ENCODE measurements at regions not wholly inside any gene's neighbourhood (a gene's known extent, or its start where the extent isn't known, plus 50 kb on each side); places are given as distances from the start of the nearest gene placed in this dataset.
A peak's percentile ranks its signal among the peaks of the same experiment; 100 is the strongest.

DNA sequence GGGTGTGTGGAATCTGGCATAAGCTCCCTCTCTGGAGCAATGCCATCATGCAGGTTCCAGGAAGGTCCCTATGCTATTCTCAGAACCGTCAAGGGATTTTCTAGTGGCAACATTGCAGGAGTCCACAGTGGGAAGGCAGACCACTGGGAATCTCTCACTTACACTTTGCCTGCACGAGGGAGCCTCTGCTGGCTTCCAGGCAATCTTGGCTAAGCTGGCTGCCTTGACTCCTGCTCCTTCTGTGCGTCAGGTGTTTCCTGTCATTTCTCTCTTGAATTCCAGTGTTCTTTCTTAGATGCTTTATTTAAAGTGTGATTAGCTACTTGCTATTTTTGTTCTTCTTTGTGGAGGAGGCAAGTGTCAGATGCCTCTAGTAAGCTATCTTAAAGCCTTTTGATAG is 414.0 kb upstream of the ATP2B1 start:
- H3K4me3 Mint-ChIP-seq: no peak overlapping the region
- peaks cover 0 to 19% (median 0%) of the 10 kb centered on the region in 5 donors for H3K36me3 Mint-ChIP-seq
- Histone ChIP-seq H3K9me3 (ENCODE audit: control insufficient read depth in 2 of 3, low read length in 3 of 3) (peaks cover 0 to 9% (median 5%) of the 10 kb centered on the region in 3 experiments), H3K27ac (ENCODE audit: low read depth, low read length) (no peak overlapping the region), H3K4me1 (ENCODE audit: control insufficient read depth in 2 of 2, insufficient read depth in 2 of 2, low read length in 2 of 2) (no peaks in the 10 kb centered on the region), H3K36me3 (ENCODE audit: control insufficient read depth in 2 of 3, insufficient read depth in 3 of 3, low read length in 3 of 3) (no peaks in the 10 kb centered on the region), H3K27me3 (ENCODE audit: control insufficient read depth in 2 of 2, insufficient read depth in 2 of 2, low read length in 2 of 2) (no peaks in the 10 kb centered on the region), H3K4me3 (ENCODE audit: low read length) (no peak overlapping the region)
- intact Hi-C loops (cut with micrococcal nuclease): no loop called here
- POLR2A ChIA-PET: no interaction called here
- H3K4me1 Mint-ChIP-seq: peaks cover 0 to 1% (median 0%) of the 10 kb centered on the region in 7 donors
- peaks cover 0 to 31% (median 24%) of the 10 kb centered on the region in 5 donors for H3K27me3 Mint-ChIP-seq
- peaks cover 11 to 44% (median 22%) of the 10 kb centered on the region in 11 donors for H3K9me3 Mint-ChIP-seq
- DNase-seq (no peak), ATAC-seq (no peak)
- CTCF ChIA-PET: no interaction called here
- H3K27ac Mint-ChIP-seq: no peak overlapping the region

GRCh38 chr12:90120627-90121026 is 412.0 kb upstream of the ATP2B1 start:
- H3K27me3 Mint-ChIP-seq: peaks cover 4 to 30% (median 17%) of the 10 kb centered on the region in 5 donors
- no peak overlapping the region for H3K27ac Mint-ChIP-seq
- no peak for DNase-seq
- peaks cover 0 to 19% (median 0%) of the 10 kb centered on the region in 5 donors for H3K36me3 Mint-ChIP-seq
- no peak overlapping the region for H3K27ac ChIP-seq (ENCODE audit: low read depth, low read length)
- H3K4me1 ChIP-seq (ENCODE audit: control insufficient read depth in 2 of 2, insufficient read depth in 2 of 2, low read length in 2 of 2): no peaks in the 10 kb centered on the region
- H3K9me3 Mint-ChIP-seq: peaks cover 11 to 44% (median 22%) of the 10 kb centered on the region in 11 donors
- CTCF ChIA-PET: no interaction called here
- H3K4me3 Mint-ChIP-seq: no peak overlapping the region
- no peak for ATAC-seq
- intact Hi-C loops (cut with micrococcal nuclease): no loop called here
- no peaks in the 10 kb centered on the region for H3K36me3 ChIP-seq (ENCODE audit: control insufficient read depth in 2 of 3, insufficient read depth in 3 of 3, low read length in 3 of 3)
- H3K4me1 Mint-ChIP-seq: peaks cover 0 to 1% (median 0%) of the 10 kb centered on the region in 7 donors
- POLR2A ChIA-PET: no interaction called here
- peaks cover 0 to 9% (median 5%) of the 10 kb centered on the region in 3 experiments for H3K9me3 ChIP-seq (ENCODE audit: control insufficient read depth in 2 of 3, low read length in 3 of 3)
- no peaks in the 10 kb centered on the region for H3K27me3 ChIP-seq (ENCODE audit: control insufficient read depth in 2 of 2, insufficient read depth in 2 of 2, low read length in 2 of 2)
- no peak overlapping the region for H3K4me3 ChIP-seq (ENCODE audit: low read length)

DNA sequence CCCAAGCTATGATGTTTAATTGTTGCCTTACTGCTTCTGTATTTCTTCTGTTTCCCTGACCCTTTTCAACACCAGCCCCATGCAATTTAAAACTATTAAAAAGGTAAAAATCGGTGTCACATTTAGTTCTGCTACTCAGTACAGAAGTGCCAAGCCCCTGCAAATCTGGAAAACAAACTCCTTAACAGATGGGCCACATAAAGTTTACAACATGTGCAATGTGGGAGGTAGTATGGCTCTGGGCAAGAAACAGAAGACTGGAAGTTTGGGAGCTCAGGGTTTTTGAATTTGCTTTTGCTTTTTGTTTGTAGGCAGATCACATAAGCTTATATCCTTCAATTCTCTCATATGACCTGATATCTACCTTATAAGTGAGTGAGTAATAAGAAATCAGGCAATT is 404.0 kb upstream of the ATP2B1 start:
- intact Hi-C loops (cut with micrococcal nuclease): no loop called here
- no peaks in the 10 kb centered on the region for H3K4me1 ChIP-seq (ENCODE audit: control insufficient read depth in 2 of 2, insufficient read depth in 2 of 2, low read length in 2 of 2)
- no peak for ATAC-seq

DNA sequence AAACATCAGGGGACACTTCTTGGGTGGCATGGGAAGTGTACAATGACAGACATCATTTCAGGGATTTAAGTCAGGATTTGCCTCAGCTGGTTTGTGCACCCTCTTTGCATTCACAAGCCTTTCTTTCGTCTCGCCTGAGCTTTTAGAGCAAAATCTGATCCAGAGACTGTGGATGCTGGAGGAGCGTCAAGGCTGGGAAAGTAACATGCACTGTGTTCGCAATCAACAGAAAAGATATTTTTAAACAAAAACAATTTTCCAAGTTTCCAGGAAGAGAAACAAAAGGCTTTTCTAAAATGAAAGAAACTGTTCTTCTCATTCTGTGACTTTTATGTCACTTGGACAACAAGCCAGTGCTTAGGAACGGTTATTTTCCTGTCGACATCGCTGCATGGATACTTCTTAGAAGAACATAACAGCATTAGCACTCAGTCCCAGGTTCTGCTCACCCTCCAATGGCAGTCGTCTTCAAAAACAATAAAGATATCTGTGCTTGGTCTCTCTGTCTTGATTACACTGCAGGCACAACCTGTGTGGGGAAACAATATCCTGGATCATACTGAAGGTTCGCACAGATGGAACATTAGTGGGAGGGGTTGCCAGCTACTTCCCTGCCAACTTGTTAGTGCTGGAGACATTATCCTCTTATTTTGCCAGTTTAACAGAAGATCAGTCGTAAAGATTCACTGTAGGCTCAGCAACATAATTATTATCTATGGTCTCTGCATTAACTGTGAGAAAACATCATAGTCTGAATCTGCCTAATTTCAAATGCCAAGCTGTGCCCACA is 403.3 kb upstream of the ATP2B1 start:
- no peak overlapping the region for H3K4me3 ChIP-seq (ENCODE audit: low read length)
- Mint-ChIP-seq H3K27me3 (peaks cover 0 to 4% (median 0%) of the 10 kb centered on the region in 5 donors), H3K9me3 (no peaks in the 10 kb centered on the region), H3K27ac (no peak overlapping the region), H3K36me3 (no peaks in the 10 kb centered on the region), H3K4me1 (no peaks in the 10 kb centered on the region), H3K4me3 (no peak overlapping the region)
- DNase-seq (no peak), ATAC-seq (no peak)
- POLR2A ChIA-PET: no interaction called here
- intact Hi-C loops (cut with micrococcal nuclease): no loop called here
- CTCF ChIA-PET: no interaction called here
- no peaks in the 10 kb centered on the region for H3K36me3 ChIP-seq (ENCODE audit: control insufficient read depth in 2 of 3, insufficient read depth in 3 of 3, low read length in 3 of 3)
- H3K4me1 ChIP-seq (ENCODE audit: control insufficient read depth in 2 of 2, insufficient read depth in 2 of 2, low read length in 2 of 2): no peaks in the 10 kb centered on the region
- no peaks in the 10 kb centered on the region for H3K9me3 ChIP-seq (ENCODE audit: control insufficient read depth in 2 of 3, low read length in 3 of 3)
- H3K27me3 ChIP-seq (ENCODE audit: control insufficient read depth in 2 of 2, insufficient read depth in 2 of 2, low read length in 2 of 2): no peaks in the 10 kb centered on the region
- H3K27ac ChIP-seq (ENCODE audit: low read depth, low read length): no peak overlapping the region

More for the DNA sequence above, 404.0 kb upstream of the ATP2B1 start:
- peaks cover 0 to under 1% (median 0%) of the 10 kb centered on the region in 11 donors for H3K9me3 Mint-ChIP-seq
- H3K27me3 Mint-ChIP-seq: peaks cover 0 to 4% (median 0%) of the 10 kb centered on the region in 5 donors
- POLR2A ChIA-PET: no interaction called here
- no peak for DNase-seq
- Histone ChIP-seq H3K27me3 (ENCODE audit: control insufficient read depth in 2 of 2, insufficient read depth in 2 of 2, low read length in 2 of 2) (no peaks in the 10 kb centered on the region), H3K27ac (ENCODE audit: low read depth, low read length) (no peak overlapping the region), H3K4me3 (ENCODE audit: low read length) (no peak overlapping the region), H3K9me3 (ENCODE audit: control insufficient read depth in 2 of 3, low read length in 3 of 3) (no peaks in the 10 kb centered on the region), H3K36me3 (ENCODE audit: control insufficient read depth in 2 of 3, insufficient read depth in 3 of 3, low read length in 3 of 3) (no peaks in the 10 kb centered on the region)
- no peaks in the 10 kb centered on the region for H3K36me3 Mint-ChIP-seq
- no peak overlapping the region for H3K27ac Mint-ChIP-seq
- H3K4me3 Mint-ChIP-seq: no peak overlapping the region
- CTCF ChIA-PET: no interaction called here
- H3K4me1 Mint-ChIP-seq: no peaks in the 10 kb centered on the region

GRCh38 chr12:90106568-90106967 is 397.9 kb upstream of the ATP2B1 start:
- Mint-ChIP-seq H3K27ac (no peak overlapping the region), H3K36me3 (no peaks in the 10 kb centered on the region), H3K4me3 (no peak overlapping the region), H3K4me1 (peaks cover 4 to 10% (median 6%) of the 10 kb centered on the region in 7 donors), H3K9me3 (peaks cover 0 to 1% (median 0%) of the 10 kb centered on the region in 11 donors), H3K27me3 (peaks cover 4 to 15% (median 11%) of the 10 kb centered on the region in 5 donors)
- Histone ChIP-seq H3K4me3 (ENCODE audit: low read length) (no peak overlapping the region), H3K27me3 (ENCODE audit: control insufficient read depth in 2 of 2, insufficient read depth in 2 of 2, low read length in 2 of 2) (no peaks in the 10 kb centered on the region), H3K27ac (ENCODE audit: low read depth, low read length) (no peak overlapping the region), H3K36me3 (ENCODE audit: control insufficient read depth in 2 of 3, insufficient read depth in 3 of 3, low read length in 3 of 3) (no peaks in the 10 kb centered on the region), H3K4me1 (ENCODE audit: control insufficient read depth in 2 of 2, insufficient read depth in 2 of 2, low read length in 2 of 2) (no peaks in the 10 kb centered on the region), H3K9me3 (ENCODE audit: control insufficient read depth in 2 of 3, low read length in 3 of 3) (no peaks in the 10 kb centered on the region)
- intact Hi-C loops (cut with micrococcal nuclease): no loop called here
- CTCF ChIA-PET: interaction anchor here (8.0 kb wide), 1 partner anchor 562 kb away, joined by 57 read pairs; no protein-coding TSS in a partner anchor
- ATAC-seq (no peak), DNase-seq (no peak)
- POLR2A ChIA-PET: no interaction called here

- peak overlapping the region in 4 of 9 donors; percentile 38 to 63 (median 48) for H3K27ac Mint-ChIP-seq
- H3K4me3 ChIP-seq (ENCODE audit: low read length): no peak overlapping the region
- DNase-seq: peak in 6 of 9 donors; percentile 17 to 56 (median 44)
These were observed 394.5 kb upstream of the ATP2B1 start for GRCh38 chr12:90102957-90103652.

More at GRCh38 chr12:90102957-90103652, 394.5 kb upstream of the ATP2B1 start:
- H3K36me3 ChIP-seq (ENCODE audit: control insufficient read depth in 2 of 3, insufficient read depth in 3 of 3, low read length in 3 of 3): no peaks in the 10 kb centered on the region
- H3K4me3 Mint-ChIP-seq: peak overlapping the region in 8 of 10 donors; percentile 47 to 75 (median 70)
- H3K4me1 Mint-ChIP-seq: peaks cover 4 to 12% (median 6%) of the 10 kb centered on the region in 7 donors
- H3K9me3 Mint-ChIP-seq: peaks cover 0 to 2% (median 0%) of the 10 kb centered on the region in 11 donors
- POLR2A ChIA-PET: interaction anchor here (1.0 kb wide), 1 partner anchor 394 kb away, joined by 3 read pairs; the partner anchor contains the start of gene ATP2B1
- no peaks in the 10 kb centered on the region for H3K9me3 ChIP-seq (ENCODE audit: control insufficient read depth in 2 of 3, low read length in 3 of 3)
- CTCF ChIA-PET: interaction anchor here (0.6 to 8.0 kb wide), 6 partner anchors 26 to 579 kb away, joined by 3 to 57 read pairs (median 4); no protein-coding TSS in a partner anchor
- H3K27me3 Mint-ChIP-seq: peaks cover 4 to 15% (median 11%) of the 10 kb centered on the region in 5 donors
- H3K27ac ChIP-seq (ENCODE audit: low read depth, low read length): no peak overlapping the region
- ATAC-seq: peak; percentile 79
- no peaks in the 10 kb centered on the region for H3K27me3 ChIP-seq (ENCODE audit: control insufficient read depth in 2 of 2, insufficient read depth in 2 of 2, low read length in 2 of 2)
- H3K36me3 Mint-ChIP-seq: no peaks in the 10 kb centered on the region
- intact Hi-C loops (cut with micrococcal nuclease): loop anchor here (1.0 to 5.0 kb wide), 9 partner anchors 93 to 1086 kb away; partner anchors contain the start of gene ATP2B1 (in 1 of the 2)
- H3K4me1 ChIP-seq (ENCODE audit: control insufficient read depth in 2 of 2, insufficient read depth in 2 of 2, low read length in 2 of 2): no peaks in the 10 kb centered on the region

Data from naive thymus-derived CD4-positive, alpha-beta T cell (primary cell).